Fibroblast of skin of scalp (primary cell): ENCODE measurements at regions not wholly inside any gene's neighbourhood (a gene's known extent, or its start where the extent isn't known, plus 50 kb on each side); places are given as distances from the start of the nearest gene placed in this dataset.
"Not testable (repeated sequence)": the region's sequence is repeated elsewhere in the genome, so short reads cannot be mapped to it uniquely, and the experiment has no call there.

Source experiments
- DNase-seq: peaks from one replicate; pipeline ENCODE4 v3.0.0-alpha.2; 2013

- peak; percentile 98 for DNase-seq
Measured at GRCh38 chr12:5166976-5167375, 123.3 kb downstream of the KCNA5 start.

GRCh38 chr12:5168148-5168547 lies 124.5 kb downstream of the KCNA5 start:
- DNase-seq, result peak; percentile 25

GRCh38 chr12:5170844-5171243 lies 127.2 kb downstream of the KCNA5 start:
- no peak for DNase-seq

- peak; percentile 76 for DNase-seq
Measured at GRCh38 chr12:5171701-5172100, 128.0 kb downstream of the KCNA5 start.

GRCh38 chr12:5172886-5173285 lies 129.2 kb downstream of the KCNA5 start:
- DNase-seq, result peak; percentile 56

- peak; percentile 55 for DNase-seq
Measured at GRCh38 chr12:5173511-5174011, 129.9 kb downstream of the KCNA5 start.

GRCh38 chr12:5175415-5175814 lies 131.7 kb downstream of the KCNA5 start:
- not testable (repeated sequence) for DNase-seq

- DNase-seq, result no peak
Measured at GRCh38 chr12:5176036-5176435, 132.4 kb downstream of the KCNA5 start.

GRCh38 chr12:5177096-5177495 lies 133.4 kb downstream of the KCNA5 start:
- no peak for DNase-seq

GRCh38 chr12:5177731-5178130 lies 134.1 kb downstream of the KCNA5 start:
- no peak for DNase-seq

GRCh38 chr12:5178571-5178970 lies 134.9 kb downstream of the KCNA5 start:
- no peak for DNase-seq

- no peak for DNase-seq
Measured at GRCh38 chr12:5180496-5180895, 136.8 kb downstream of the KCNA5 start.

- no peak for DNase-seq
Measured at GRCh38 chr12:5184186-5184585, 140.5 kb downstream of the KCNA5 start.

- DNase-seq, result no peak
Measured at GRCh38 chr12:5185435-5186069, 141.9 kb downstream of the KCNA5 start.

- no peak for DNase-seq
Measured at GRCh38 chr12:5186715-5187114, 143.0 kb downstream of the KCNA5 start.

- peak; percentile 27 for DNase-seq
Measured at GRCh38 chr12:5187136-5187535, 143.5 kb downstream of the KCNA5 start.

- DNase-seq, result no peak
Measured at GRCh38 chr12:5188472-5188871, 144.8 kb downstream of the KCNA5 start.

- DNase-seq, result no peak
Measured at GRCh38 chr12:5189173-5189572, 145.5 kb downstream of the KCNA5 start.

GRCh38 chr12:5191803-5192538 lies 148.3 kb downstream of the KCNA5 start:
- no peak for DNase-seq

GRCh38 chr12:5192726-5193125 lies 149.0 kb downstream of the KCNA5 start:
- DNase-seq, result peak; percentile 45

GRCh38 chr12:5194306-5194705 lies 150.6 kb downstream of the KCNA5 start:
- no peak for DNase-seq

- DNase-seq, result no peak
Measured at GRCh38 chr12:5195244-5195643, 151.6 kb downstream of the KCNA5 start.

GRCh38 chr12:5195691-5196090 lies 152.0 kb downstream of the KCNA5 start:
- DNase-seq, result no peak

- peak; percentile 74 for DNase-seq
Measured at GRCh38 chr12:5197131-5197530, 153.5 kb downstream of the KCNA5 start.
